ENCODE measurements at regions not wholly inside any gene's neighbourhood (a gene's known extent, or its start where the extent isn't known, plus 50 kb on each side); places are given as distances from the start of the nearest gene placed in this dataset.

DNA sequence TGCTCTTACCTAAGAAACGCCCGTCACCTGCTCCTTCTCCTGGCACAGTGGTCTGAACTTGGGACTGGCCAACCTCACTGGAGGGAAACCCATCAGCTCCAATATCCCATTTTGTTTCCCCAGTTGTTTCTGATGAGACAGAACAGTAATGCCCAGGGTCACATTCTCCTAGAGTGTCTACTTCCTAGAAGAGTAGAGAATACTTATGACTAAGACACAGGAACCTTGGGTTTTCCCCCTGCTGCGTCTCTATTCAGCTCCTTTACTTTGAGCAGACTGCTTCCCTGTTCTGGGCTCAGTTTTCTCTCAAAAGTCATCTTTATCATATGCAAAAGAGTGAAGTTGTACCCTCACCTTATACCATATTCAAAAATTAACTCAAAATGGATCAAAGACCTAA is 79.4 kb downstream of the POLR2M start:
- no peaks in the 10 kb centered on the region for H3K9me3 Mint-ChIP-seq (ENCODE audit: insufficient read depth)
- 88% methylated on average over 3 of the region's 3 CpGs for WGBS (ENCODE audit: insufficient coverage)
- no peaks in the 10 kb centered on the region for H3K9me3 ChIP-seq (ENCODE audit: control extremely low read depth in 1 of 3, control insufficient read depth in 2 of 3, insufficient read depth in 1 of 3, low read length in 2 of 3)
- no peak overlapping the region for H3K9ac ChIP-seq (ENCODE audit: low read length)
- no peak for DNase-seq
- CTCF ChIA-PET: no interaction called here
- no peaks in the 10 kb centered on the region for H4K20me1 ChIP-seq (ENCODE audit: control insufficient read depth, insufficient read depth, low read length, poor library complexity, severe bottlenecking)
- TF ChIP-seq EZH2 (IDR thresholded peaks at IDR 0.05; ENCODE audit: borderline replicate concordance, insufficient read depth, low read depth, low read length, poor library complexity, severe bottlenecking) (no peak), CTCF (IDR thresholded peaks at IDR 0.05) (no peak)
- H3K27ac ChIP-seq (ENCODE audit: low read length in 2 of 2): no peak overlapping the region
- no peaks in the 10 kb centered on the region for H3K79me2 ChIP-seq (ENCODE audit: control insufficient read depth, insufficient read depth, low read length)
- no peak overlapping the region for H3K4me3 ChIP-seq (ENCODE audit: control extremely low read depth in 1 of 5, extremely low read depth in 1 of 5, insufficient read depth in 1 of 5, low read depth in 2 of 5, low read length in 4 of 5)
- H3K27ac Mint-ChIP-seq: no peak overlapping the region
- no peaks in the 10 kb centered on the region for H3K4me1 Mint-ChIP-seq
- no peaks in the 10 kb centered on the region for H3K36me3 ChIP-seq (replicated peaks in 1 of 2; ENCODE audit: control extremely low read depth in 1 of 2, control insufficient read depth in 1 of 2, extremely low read depth in 1 of 2, insufficient read depth in 2 of 2, low read length in 1 of 2)
- H3K4me3 Mint-ChIP-seq: no peak overlapping the region
- H3K27me3 Mint-ChIP-seq: peaks cover 25% of the 10 kb centered on the region
- no peak overlapping the region for H2AFZ ChIP-seq (ENCODE audit: insufficient read depth, low read depth, low read length, poor library complexity, severe bottlenecking)
- ATAC-seq (ENCODE audit: low read depth): no peak
- H3K4me1 ChIP-seq (ENCODE audit: control insufficient read depth in 2 of 2, insufficient read depth in 2 of 2, low read length in 2 of 2): no peaks in the 10 kb centered on the region
- POLR2A ChIA-PET: no interaction called here
- H3K4me2 ChIP-seq (replicated peaks; ENCODE audit: low read depth, low read length, poor library complexity, severe bottlenecking): no peak overlapping the region
- intact Hi-C loops (cut with micrococcal nuclease): no loop called here
- peaks cover 0 to 3% (median 1%) of the 10 kb centered on the region in 4 experiments for H3K27me3 ChIP-seq (replicated peaks in 1 of 4; ENCODE audit: control extremely low read depth in 1 of 4, control insufficient read depth in 3 of 4, insufficient read depth in 4 of 4, low read length in 3 of 4)

DNA sequence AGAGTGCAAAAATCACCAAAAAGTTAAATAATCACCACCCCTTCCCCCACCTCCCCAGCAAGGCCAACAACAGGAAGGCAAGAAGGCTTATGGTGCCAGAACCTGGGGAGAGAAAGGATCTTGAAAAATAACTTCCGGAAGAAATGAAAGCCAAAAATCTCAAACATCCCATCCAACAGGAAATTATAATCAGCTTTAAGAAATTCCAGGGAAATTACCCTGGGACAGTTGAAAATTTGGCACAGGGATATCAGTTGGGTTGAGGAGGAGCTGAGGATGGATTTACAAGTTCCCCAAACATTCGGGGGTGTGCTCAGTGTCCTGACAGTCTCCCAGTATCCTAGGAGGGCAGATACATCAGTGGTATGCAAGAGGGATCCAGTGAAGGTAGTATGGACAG is 82.7 kb downstream of the POLR2M start:
- Mint-ChIP-seq H3K9me3 (ENCODE audit: insufficient read depth) (no peaks in the 10 kb centered on the region), H3K27ac (no peak overlapping the region), H3K4me3 (no peak overlapping the region), H3K4me1 (no peaks in the 10 kb centered on the region), H3K27me3 (peaks cover 20% of the 10 kb centered on the region)
- ChIA-PET CTCF (interaction anchor here (1.5 kb wide), 1 partner anchor 9 kb away, joined by 3 read pairs; no protein-coding TSS in a partner anchor), POLR2A (no interaction called here)
- no peak for DNase-seq
- Histone ChIP-seq H3K79me2 (ENCODE audit: control insufficient read depth, insufficient read depth, low read length) (no peaks in the 10 kb centered on the region), H3K9ac (ENCODE audit: low read length) (no peak overlapping the region), H3K36me3 (replicated peaks in 1 of 2; ENCODE audit: control extremely low read depth in 1 of 2, control insufficient read depth in 1 of 2, extremely low read depth in 1 of 2, insufficient read depth in 2 of 2, low read length in 1 of 2) (no peaks in the 10 kb centered on the region), H3K27me3 (replicated peaks in 1 of 4; ENCODE audit: control extremely low read depth in 1 of 4, control insufficient read depth in 3 of 4, insufficient read depth in 4 of 4, low read length in 3 of 4) (peaks cover 0 to 3% (median 0%) of the 10 kb centered on the region in 4 experiments), H2AFZ (ENCODE audit: insufficient read depth, low read depth, low read length, poor library complexity, severe bottlenecking) (no peak overlapping the region), H3K9me3 (ENCODE audit: control extremely low read depth in 1 of 3, control insufficient read depth in 2 of 3, insufficient read depth in 1 of 3, low read length in 2 of 3) (no peaks in the 10 kb centered on the region), H3K4me2 (replicated peaks; ENCODE audit: low read depth, low read length, poor library complexity, severe bottlenecking) (no peak overlapping the region), H3K4me3 (ENCODE audit: control extremely low read depth in 1 of 5, extremely low read depth in 1 of 5, insufficient read depth in 1 of 5, low read depth in 2 of 5, low read length in 4 of 5) (no peak overlapping the region), H3K4me1 (ENCODE audit: control insufficient read depth in 2 of 2, insufficient read depth in 2 of 2, low read length in 2 of 2) (no peaks in the 10 kb centered on the region), H4K20me1 (ENCODE audit: control insufficient read depth, insufficient read depth, low read length, poor library complexity, severe bottlenecking) (no peaks in the 10 kb centered on the region), H3K27ac (ENCODE audit: low read length in 2 of 2) (no peak overlapping the region)
- no peak for ATAC-seq (ENCODE audit: low read depth)
- 85% methylated on average over 1 of the region's 2 CpGs for WGBS (ENCODE audit: insufficient coverage)
- intact Hi-C loops (cut with micrococcal nuclease): no loop called here
- TF ChIP-seq CTCF (IDR thresholded peaks at IDR 0.05) (no peak), EZH2 (IDR thresholded peaks at IDR 0.05; ENCODE audit: borderline replicate concordance, insufficient read depth, low read depth, low read length, poor library complexity, severe bottlenecking) (no peak)
